Smooth muscle cell (in vitro differentiated cells): ENCODE measurements at regions not wholly inside any gene's neighbourhood (a gene's known extent, or its start where the extent isn't known, plus 50 kb on each side); places are given as distances from the start of the nearest gene placed in this dataset.

Source experiments
- DNase-seq: peaks from one replicate; lab custom pipeline; 2025; ENCODE audit not compliant: unreplicated experiment; lab: John Stamatoyannopoulos, UW
- H2AFZ ChIP-seq: fragments of 200-600 bp; sonication (generic); 2 replicates; pipeline ENCODE4 v1.6.0; 2016; ENCODE audit warnings: antibody characterized with exemption, low read depth, mild to moderate bottlenecking
- H3F3A ChIP-seq: fragments of 200-600 bp; sonication (generic); 2 replicates; pipeline ENCODE4 v1.6.0; 2017; ENCODE audit warnings: antibody characterized with exemption, low read depth
- H3K27ac ChIP-seq: fragments of 200-600 bp; sonication (generic); 2 replicates; pipeline ENCODE4 v1.5.1; 2016; ENCODE audit warnings: low read depth, mild to moderate bottlenecking
- H3K27me3 ChIP-seq: fragments of 200-600 bp; sonication (generic); 2 replicates; pipeline ENCODE4 v1.6.1; 2016; ENCODE audit warnings: low read depth, mild to moderate bottlenecking
- H3K36me3 ChIP-seq: fragments of 200-600 bp; sonication (generic); 2 replicates; pipeline ENCODE4 v1.5.1; 2016; ENCODE audit warnings: low read depth
- H3K4me1 ChIP-seq: fragments of 200-600 bp; sonication (generic); 2 replicates; pipeline ENCODE4 v1.5.1; 2016; ENCODE audit warnings: low read depth
- H3K4me2 ChIP-seq: fragments of 200-600 bp; sonication (generic); 2 replicates; pipeline ENCODE4 v1.6.0; 2016; ENCODE audit warnings: mild to moderate bottlenecking
- H3K4me3 ChIP-seq: fragments of 200-600 bp; sonication (generic); 2 replicates; pipeline ENCODE4 v1.5.1; 2016; ENCODE audit warnings: mild to moderate bottlenecking
- H3K79me2 ChIP-seq: fragments of 200-600 bp; sonication (generic); 2 replicates; pipeline ENCODE4 v1.6.0; 2016; ENCODE audit warnings: low read depth, mild to moderate bottlenecking
- H3K9ac ChIP-seq: fragments of 200-600 bp; sonication (generic); 2 replicates; pipeline ENCODE4 v1.6.0; 2016; ENCODE audit warnings: low read depth
- H3K9me3 ChIP-seq: fragments of 200-600 bp; sonication (generic); replicated peaks from 2 replicates; pipeline ENCODE4 v1.5.1; 2016; ENCODE audit warnings: low read depth
- H4K20me1 ChIP-seq: fragments of 200-600 bp; sonication (generic); 2 replicates; pipeline ENCODE4 v1.6.0; 2016; ENCODE audit warnings: low read depth
- WGBS: methylation state at CpG from one replicate; pipeline ENCODE4 v1.1.7; 2016; ENCODE audit warnings: low lambda C conversion rate; 5-methylcytosine and 5-hydroxymethylcytosine counted together
- TF ChIP-seq, protein P1 (sequence below): fragments of 200-600 bp; sonication (generic); IDR thresholded peaks from 2 replicates; pipeline ENCODE4 v1.5.1; 2017; ENCODE audit warnings: borderline replicate concordance, mild to moderate bottlenecking, antibody characterized with exemption; ENCODE audit not compliant: insufficient read depth, poor library complexity, severe bottlenecking

DNA sequence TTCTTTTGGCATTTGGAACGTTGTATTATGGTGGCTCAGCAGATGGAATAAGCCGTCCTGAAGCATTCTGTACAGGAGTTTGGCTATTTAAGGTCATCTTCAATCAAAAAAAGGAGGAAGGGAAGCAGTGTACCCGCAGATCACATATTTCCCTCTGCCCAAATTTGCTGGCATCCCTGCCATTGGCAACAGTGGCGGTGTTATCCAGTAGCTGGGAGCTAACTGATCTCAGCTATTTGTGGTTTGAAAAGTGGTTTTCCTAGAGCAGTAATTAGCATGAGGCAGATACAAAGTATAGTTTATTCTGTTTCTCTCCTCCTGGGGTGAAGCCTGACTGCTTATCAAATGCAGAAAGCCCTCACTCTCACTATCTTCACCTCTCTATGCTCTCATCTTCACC, 576.8 kb downstream of the QKI start:
- Histone ChIP-seq H3K27me3 (no peaks in the 10 kb centered on the region), H3K27ac (no peak overlapping the region), H3K79me2 (no peaks in the 10 kb centered on the region), H3K4me3 (no peak overlapping the region), H3K9me3 (no peaks in the 10 kb centered on the region), H3K4me2 (no peak overlapping the region), H3F3A (no peaks in the 10 kb centered on the region), H3K4me1 (no peaks in the 10 kb centered on the region), H4K20me1 (no peaks in the 10 kb centered on the region), H2AFZ (no peak overlapping the region), H3K36me3 (no peaks in the 10 kb centered on the region), H3K9ac (no peak overlapping the region)
- 89% methylated on average over 4 of the region's 4 CpGs for WGBS
- TF ChIP-seq, protein P1, sequence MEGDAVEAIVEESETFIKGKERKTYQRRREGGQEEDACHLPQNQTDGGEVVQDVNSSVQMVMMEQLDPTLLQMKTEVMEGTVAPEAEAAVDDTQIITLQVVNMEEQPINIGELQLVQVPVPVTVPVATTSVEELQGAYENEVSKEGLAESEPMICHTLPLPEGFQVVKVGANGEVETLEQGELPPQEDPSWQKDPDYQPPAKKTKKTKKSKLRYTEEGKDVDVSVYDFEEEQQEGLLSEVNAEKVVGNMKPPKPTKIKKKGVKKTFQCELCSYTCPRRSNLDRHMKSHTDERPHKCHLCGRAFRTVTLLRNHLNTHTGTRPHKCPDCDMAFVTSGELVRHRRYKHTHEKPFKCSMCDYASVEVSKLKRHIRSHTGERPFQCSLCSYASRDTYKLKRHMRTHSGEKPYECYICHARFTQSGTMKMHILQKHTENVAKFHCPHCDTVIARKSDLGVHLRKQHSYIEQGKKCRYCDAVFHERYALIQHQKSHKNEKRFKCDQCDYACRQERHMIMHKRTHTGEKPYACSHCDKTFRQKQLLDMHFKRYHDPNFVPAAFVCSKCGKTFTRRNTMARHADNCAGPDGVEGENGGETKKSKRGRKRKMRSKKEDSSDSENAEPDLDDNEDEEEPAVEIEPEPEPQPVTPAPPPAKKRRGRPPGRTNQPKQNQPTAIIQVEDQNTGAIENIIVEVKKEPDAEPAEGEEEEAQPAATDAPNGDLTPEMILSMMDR, result no peak
- no peak for DNase-seq

DNA sequence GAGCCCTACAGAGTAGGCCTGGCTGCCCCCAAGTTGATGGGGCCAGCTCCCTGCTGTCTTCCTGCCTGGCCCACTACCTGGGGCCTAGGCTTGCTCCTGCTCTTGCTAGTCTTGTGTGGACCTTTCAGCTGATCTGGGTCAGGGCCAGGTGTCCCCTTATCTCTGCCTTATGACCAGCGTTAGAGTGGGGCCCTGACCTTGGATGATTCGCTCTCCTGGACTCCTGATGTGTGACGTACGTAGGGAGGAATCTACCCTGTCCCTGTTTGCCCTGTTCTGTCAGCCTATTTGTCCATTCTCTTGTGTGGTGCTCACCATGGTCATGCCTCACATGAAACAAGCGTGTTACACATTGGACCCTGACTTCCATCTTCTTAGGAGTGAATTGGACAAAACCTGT, 571.8 kb downstream of the QKI start:
- no peaks in the 10 kb centered on the region for H3K4me1 ChIP-seq
- H3K4me3 ChIP-seq, result no peak overlapping the region
- H3K36me3 ChIP-seq, result no peaks in the 10 kb centered on the region
- H3K9ac ChIP-seq, result no peak overlapping the region
- H3K27ac ChIP-seq, result no peak overlapping the region
- no peaks in the 10 kb centered on the region for H3K9me3 ChIP-seq
- H3K79me2 ChIP-seq, result no peaks in the 10 kb centered on the region
- no peak for DNase-seq
- no peaks in the 10 kb centered on the region for H4K20me1 ChIP-seq
- no peak overlapping the region for H3K4me2 ChIP-seq
- H2AFZ ChIP-seq, result no peak overlapping the region
- no peaks in the 10 kb centered on the region for H3K27me3 ChIP-seq
- TF ChIP-seq, protein P1, result no peak
- WGBS, result 59% methylated on average over 5 of the region's 5 CpGs
- peaks cover 3% of the 10 kb centered on the region for H3F3A ChIP-seq

DNA sequence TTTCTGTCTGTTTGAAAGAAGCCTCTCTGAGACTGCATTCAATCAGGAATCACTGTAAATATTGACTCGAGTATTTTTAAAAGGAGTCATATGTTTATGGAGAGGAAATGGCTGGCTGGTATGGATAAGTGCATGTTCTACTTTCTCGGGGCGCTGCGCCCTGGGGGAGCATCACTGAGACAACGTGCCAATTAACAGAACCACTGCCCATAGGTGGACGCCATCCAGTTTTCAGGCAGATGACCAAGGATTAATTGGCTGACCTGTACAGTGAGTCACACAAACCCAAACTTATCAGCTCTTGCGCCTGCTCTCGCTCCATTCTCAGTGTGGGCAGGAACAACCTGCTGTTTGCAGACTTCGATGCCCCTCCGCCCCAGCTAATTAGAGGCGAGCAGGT, 571.2 kb downstream of the QKI start:
- Histone ChIP-seq H3K36me3 (no peaks in the 10 kb centered on the region), H4K20me1 (no peaks in the 10 kb centered on the region), H2AFZ (no peak overlapping the region), H3K4me1 (no peaks in the 10 kb centered on the region), H3K79me2 (no peaks in the 10 kb centered on the region), H3F3A (peaks cover 3% of the 10 kb centered on the region), H3K9ac (no peak overlapping the region), H3K4me2 (no peak overlapping the region), H3K4me3 (no peak overlapping the region), H3K27me3 (no peaks in the 10 kb centered on the region), H3K9me3 (no peaks in the 10 kb centered on the region), H3K27ac (no peak overlapping the region)
- WGBS, result 59% methylated on average over 11 of the region's 11 CpGs
- TF ChIP-seq, protein P1, result no peak
- no peak for DNase-seq

DNA sequence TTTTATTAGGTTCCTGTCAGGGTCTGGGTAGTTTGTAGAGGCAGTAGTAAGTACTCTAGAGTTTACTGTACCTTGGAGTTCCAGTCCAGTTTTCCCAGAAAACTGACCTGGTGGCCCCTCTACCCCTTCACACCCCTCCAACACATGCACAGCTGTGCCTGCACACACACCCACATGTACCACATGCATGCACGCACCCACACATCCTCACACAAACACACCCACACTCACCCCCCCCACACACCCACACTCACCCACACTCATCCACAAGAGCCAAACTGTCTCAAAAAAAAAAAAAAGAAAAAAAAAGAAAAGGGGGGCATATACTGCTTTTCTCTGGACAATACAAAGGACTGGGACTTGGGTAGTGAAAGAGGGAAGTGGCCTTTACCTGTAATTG, 570.5 kb downstream of the QKI start:
- no peak for DNase-seq
- Histone ChIP-seq H3K27me3 (no peaks in the 10 kb centered on the region), H3K9me3 (no peaks in the 10 kb centered on the region), H3F3A (peaks cover 3% of the 10 kb centered on the region), H3K27ac (no peak overlapping the region), H2AFZ (no peak overlapping the region), H3K4me1 (no peaks in the 10 kb centered on the region), H3K36me3 (no peaks in the 10 kb centered on the region), H4K20me1 (no peaks in the 10 kb centered on the region), H3K4me3 (no peak overlapping the region), H3K79me2 (no peaks in the 10 kb centered on the region), H3K4me2 (no peak overlapping the region), H3K9ac (no peak overlapping the region)
- 100% methylated on average over 1 of the region's 1 CpG for WGBS
- TF ChIP-seq, protein P1, result no peak
